Activated B cell treated with CpG ODN at 0.5 μM for 24 hours (primary cell): ENCODE measurements at regions not wholly inside any gene's neighbourhood (a gene's known extent, or its start where the extent isn't known, plus 50 kb on each side); places are given as distances from the start of the nearest gene placed in this dataset.

Experiments used
- ATAC-seq: fragments of 200-7000 bp; cut with Tn5 transposase; one replicate; pipeline ENCODE4 v1.10.0; 2021; ENCODE audit warnings: low read depth, mild to moderate bottlenecking, moderate library complexity
- CTCF ChIA-PET: fragments of 350-600 bp; sonication (Branson Sonifier 250); formaldehyde crosslinking; loops from one replicate; lab custom pipeline; 2021; ENCODE audit warnings: antibody characterized with exemption; lab: Charles Lee
- POLR2A ChIA-PET: fragments of 350-600 bp; sonication (Branson Sonifier 250); formaldehyde crosslinking; loops from one replicate; lab custom pipeline; 2021; ENCODE audit warnings: antibody characterized with exemption; lab: Charles Lee
- DNase-seq: peaks from one replicate; pipeline ENCODE4 v3.0.0; 2022
- H3K27ac Mint-ChIP-seq: one replicate; pipeline ENCODE4 v1.8.0; 2020; ENCODE audit warnings: mixed read lengths
- H3K27me3 Mint-ChIP-seq: one replicate; pipeline ENCODE4 v1.8.0; 2021; ENCODE audit warnings: mixed read lengths
- H3K36me3 Mint-ChIP-seq: one replicate; pipeline ENCODE4 v1.8.0; 2021; ENCODE audit warnings: low read depth, mixed read lengths
- H3K4me1 Mint-ChIP-seq: one replicate; pipeline ENCODE4 v1.8.0; 2021; ENCODE audit warnings: mixed read lengths
- H3K4me3 Mint-ChIP-seq: one replicate; pipeline ENCODE4 v1.8.0; 2020; ENCODE audit warnings: mild to moderate bottlenecking, mixed read lengths
- H3K9me3 Mint-ChIP-seq: one replicate; pipeline ENCODE4 v1.8.0; 2020; ENCODE audit warnings: mixed read lengths
- intact Hi-C: fragments of 100-400 bp; cut with micrococcal nuclease; formaldehyde crosslinking; loops from one replicate; pipeline ENCODE4 v1.15.1; 2024
- TF ChIP-seq, protein P1 (sequence below): fragments of 200-600 bp; IDR thresholded peaks from one replicate; pipeline ENCODE4 v1.8.0; 2022; ENCODE audit warnings: antibody characterized with exemption, mild to moderate bottlenecking

DNA sequence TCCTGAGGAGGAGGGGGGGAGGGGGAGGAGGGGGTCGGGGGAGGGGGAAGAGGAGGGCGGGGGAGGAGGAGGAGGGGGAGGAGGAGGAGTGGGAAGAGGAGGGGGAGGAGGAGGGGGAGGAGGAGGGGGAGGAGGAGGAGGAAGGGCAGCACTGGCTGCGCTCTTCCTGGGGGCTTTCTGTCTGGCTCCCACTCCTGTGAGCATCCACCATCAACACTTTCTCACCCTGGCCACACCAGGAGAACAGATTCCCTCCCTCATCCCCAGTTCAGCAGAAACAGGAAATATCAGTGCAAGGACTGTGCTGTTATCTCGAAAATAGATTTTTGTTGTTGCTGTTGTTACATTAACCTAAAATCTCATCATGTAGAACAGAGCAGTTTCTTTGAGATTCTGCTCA lies 530.5 kb downstream of the ACTR3B start:
- TF ChIP-seq, protein P1, sequence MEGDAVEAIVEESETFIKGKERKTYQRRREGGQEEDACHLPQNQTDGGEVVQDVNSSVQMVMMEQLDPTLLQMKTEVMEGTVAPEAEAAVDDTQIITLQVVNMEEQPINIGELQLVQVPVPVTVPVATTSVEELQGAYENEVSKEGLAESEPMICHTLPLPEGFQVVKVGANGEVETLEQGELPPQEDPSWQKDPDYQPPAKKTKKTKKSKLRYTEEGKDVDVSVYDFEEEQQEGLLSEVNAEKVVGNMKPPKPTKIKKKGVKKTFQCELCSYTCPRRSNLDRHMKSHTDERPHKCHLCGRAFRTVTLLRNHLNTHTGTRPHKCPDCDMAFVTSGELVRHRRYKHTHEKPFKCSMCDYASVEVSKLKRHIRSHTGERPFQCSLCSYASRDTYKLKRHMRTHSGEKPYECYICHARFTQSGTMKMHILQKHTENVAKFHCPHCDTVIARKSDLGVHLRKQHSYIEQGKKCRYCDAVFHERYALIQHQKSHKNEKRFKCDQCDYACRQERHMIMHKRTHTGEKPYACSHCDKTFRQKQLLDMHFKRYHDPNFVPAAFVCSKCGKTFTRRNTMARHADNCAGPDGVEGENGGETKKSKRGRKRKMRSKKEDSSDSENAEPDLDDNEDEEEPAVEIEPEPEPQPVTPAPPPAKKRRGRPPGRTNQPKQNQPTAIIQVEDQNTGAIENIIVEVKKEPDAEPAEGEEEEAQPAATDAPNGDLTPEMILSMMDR, result no peak

GRCh38 chr7:153297141-153297540 lies 537.6 kb downstream of the ACTR3B start:
- intact Hi-C loops, result no loop called here
- Mint-ChIP-seq H3K4me1 (no peaks in the 10 kb centered on the region), H3K4me3 (no peak overlapping the region), H3K36me3 (no peaks in the 10 kb centered on the region), H3K27ac (no peak overlapping the region), H3K9me3 (no peaks in the 10 kb centered on the region), H3K27me3 (no peaks in the 10 kb centered on the region)
- no peak for ATAC-seq
- ChIA-PET POLR2A (no interaction called here), CTCF (no interaction called here)
- no peak for DNase-seq
- TF ChIP-seq, protein P1, result no peak

More for the DNA sequence above, 530.5 kb downstream of the ACTR3B start:
- H3K27ac Mint-ChIP-seq, result no peak overlapping the region
- ATAC-seq (no peak), DNase-seq (no peak)
- no peaks in the 10 kb centered on the region for H3K36me3 Mint-ChIP-seq
- intact Hi-C loops, result no loop called here
- no peaks in the 10 kb centered on the region for H3K4me1 Mint-ChIP-seq
- H3K9me3 Mint-ChIP-seq, result peaks cover 5% of the 10 kb centered on the region
- CTCF ChIA-PET, result no interaction called here
- POLR2A ChIA-PET, result no interaction called here
- no peak overlapping the region for H3K4me3 Mint-ChIP-seq
- H3K27me3 Mint-ChIP-seq, result no peaks in the 10 kb centered on the region

DNA sequence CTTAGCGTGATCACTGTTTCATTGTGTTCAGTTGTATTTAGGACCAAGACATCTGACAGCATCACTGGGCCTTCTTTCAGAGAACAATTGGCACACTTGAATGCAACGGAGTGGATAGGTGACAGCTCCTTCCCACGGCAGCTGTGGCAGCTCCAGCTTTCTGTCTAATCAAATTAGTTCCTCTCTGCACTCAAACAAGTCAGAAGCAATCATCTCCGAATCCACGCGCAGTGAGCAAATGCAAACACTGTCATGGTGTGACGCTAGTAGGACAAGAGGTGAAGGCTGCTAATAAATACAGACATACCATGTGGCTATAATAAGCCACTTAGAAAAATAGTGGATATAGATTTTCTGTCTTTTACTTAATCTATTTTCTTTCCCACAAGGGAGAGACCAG lies 542.4 kb downstream of the ACTR3B start:
- H3K9me3 Mint-ChIP-seq, result peaks cover 4% of the 10 kb centered on the region
- TF ChIP-seq, protein P1, result no peak
- H3K4me1 Mint-ChIP-seq, result no peaks in the 10 kb centered on the region
- DNase-seq (no peak), ATAC-seq (no peak)
- H3K36me3 Mint-ChIP-seq, result no peaks in the 10 kb centered on the region
- no peak overlapping the region for H3K4me3 Mint-ChIP-seq
- POLR2A ChIA-PET, result no interaction called here
- intact Hi-C loops, result no loop called here
- CTCF ChIA-PET, result no interaction called here
- no peaks in the 10 kb centered on the region for H3K27me3 Mint-ChIP-seq
- H3K27ac Mint-ChIP-seq, result no peak overlapping the region

DNA sequence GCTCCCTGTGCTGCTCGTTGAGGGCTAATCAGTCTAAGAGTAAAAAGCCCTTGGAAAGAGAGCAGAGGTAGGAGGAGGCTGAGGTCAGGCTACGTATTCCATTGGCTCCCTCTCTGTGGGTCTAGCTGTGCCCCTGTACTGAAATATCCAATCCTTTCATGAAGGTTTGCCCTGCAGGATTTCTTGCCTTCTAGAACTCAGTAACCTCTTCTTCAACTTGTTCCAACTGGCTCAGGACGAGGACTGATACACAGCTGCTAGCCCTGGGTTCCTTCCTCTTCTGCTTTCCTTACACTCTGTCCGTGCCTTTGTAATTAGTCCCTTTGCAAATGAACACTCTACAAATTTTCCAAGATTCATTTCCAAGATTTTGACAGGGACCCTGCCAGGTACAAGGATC lies 560.5 kb downstream of the ACTR3B start:
- no peak for ATAC-seq
- no peaks in the 10 kb centered on the region for H3K36me3 Mint-ChIP-seq
- intact Hi-C loops, result no loop called here
- H3K4me1 Mint-ChIP-seq, result no peaks in the 10 kb centered on the region
- TF ChIP-seq, protein P1, result no peak
- H3K4me3 Mint-ChIP-seq, result no peak overlapping the region
- H3K27me3 Mint-ChIP-seq, result no peaks in the 10 kb centered on the region
- POLR2A ChIA-PET, result no interaction called here
- CTCF ChIA-PET, result no interaction called here
- no peak for DNase-seq
- peaks cover 3% of the 10 kb centered on the region for H3K9me3 Mint-ChIP-seq
- H3K27ac Mint-ChIP-seq, result no peak overlapping the region

- ATAC-seq, result no peak
- Mint-ChIP-seq H3K27ac (no peak overlapping the region), H3K4me1 (no peaks in the 10 kb centered on the region), H3K27me3 (no peaks in the 10 kb centered on the region), H3K36me3 (no peaks in the 10 kb centered on the region), H3K9me3 (peaks cover 3% of the 10 kb centered on the region), H3K4me3 (no peak overlapping the region)
- DNase-seq, result no peak
- intact Hi-C loops, result no loop called here
- POLR2A ChIA-PET, result no interaction called here
- TF ChIP-seq, protein P1, result no peak
- CTCF ChIA-PET, result no interaction called here
Measured at GRCh38 chr7:153320681-153321080, 561.1 kb downstream of the ACTR3B start.
